MM.1S (cell line): ENCODE measurements at regions not wholly inside any gene's neighbourhood (a gene's known extent, or its start where the extent isn't known, plus 50 kb on each side); places are given as distances from the start of the nearest gene placed in this dataset.

ENCODE experiments used
- CTCF ChIP-seq: fragments of 300-600 bp; sonication (generic); IDR thresholded peaks from 2 replicates; pipeline ENCODE4 v1.5.1; 2016; ENCODE audit warnings: antibody characterized with exemption, low read length, mixed read lengths
- EZH2 ChIP-seq: fragments of 300-600 bp; sonication (generic); optimal IDR thresholded peaks from 2 replicates; pipeline ENCODE3; 2017; ENCODE audit warnings: low read depth, mild to moderate bottlenecking, antibody characterized with exemption, low read length, mixed read lengths
- EZH2phosphoT487 ChIP-seq: fragments of 300-600 bp; sonication (generic); IDR thresholded peaks from 2 replicates; pipeline ENCODE4 v1.6.1; 2018; ENCODE audit warnings: antibody characterized with exemption, low read length

- TF ChIP-seq CTCF (no peak), EZH2phosphoT487 (no peak), EZH2 (no peak)
These were observed 144.8 kb upstream of the GNPDA2 start for GRCh38 chr4:44871133-44871532.
